Astrocyte of the spinal cord (primary cell): ENCODE measurements at regions not wholly inside any gene's neighbourhood (a gene's known extent, or its start where the extent isn't known, plus 50 kb on each side); places are given as distances from the start of the nearest gene placed in this dataset.

Source experiments
- DNase-seq: peaks from one replicate; pipeline ENCODE4 v3.0.0; 2011; ENCODE audit warnings: low read depth, low spot score
- H3K4me3 ChIP-seq: 2 replicates; pipeline ENCODE4 v1.5.1; 2011; ENCODE audit warnings: low read depth, mild to moderate bottlenecking, low read length, moderate library complexity
- CTCF ChIP-seq: IDR thresholded peaks from 2 replicates; pipeline ENCODE4 v1.5.1; 2012; ENCODE audit warnings: low read depth, mild to moderate bottlenecking, low read length, inconsistent platforms
- in situ Hi-C: cut with HindIII; loops from 2 replicates; pipeline ENCODE4 v1.10.0; 2017; ENCODE audit warnings: low sequenced_read_pairs

GRCh38 chr12:85369365-85370154 is 89.5 kb downstream of the ALX1 start:
- peak; percentile 24 for DNase-seq
- TF ChIP-seq CTCF: no peak
- in situ Hi-C loops: no loop called here
- no peak overlapping the region for H3K4me3 ChIP-seq

GRCh38 chr12:85373045-85373444 is 93.0 kb downstream of the ALX1 start:
- in situ Hi-C loops: no loop called here
- DNase-seq: no peak
- TF ChIP-seq CTCF: no peak
- no peak overlapping the region for H3K4me3 ChIP-seq

GRCh38 chr12:85374981-85375380 is 95.0 kb downstream of the ALX1 start:
- in situ Hi-C loops: no loop called here
- no peak for DNase-seq
- TF ChIP-seq CTCF: no peak
- H3K4me3 ChIP-seq: no peak overlapping the region

- in situ Hi-C loops: no loop called here
- no peak overlapping the region for H3K4me3 ChIP-seq
- no peak for TF ChIP-seq CTCF
- DNase-seq: no peak
These were observed 105.4 kb downstream of the ALX1 start for GRCh38 chr12:85385406-85385805.

- H3K4me3 ChIP-seq: no peak overlapping the region
- no peak for DNase-seq
- no peak for TF ChIP-seq CTCF
- in situ Hi-C loops: no loop called here
These were observed 110.2 kb downstream of the ALX1 start for GRCh38 chr12:85390266-85390665.

- no peak for TF ChIP-seq CTCF
- H3K4me3 ChIP-seq: no peak overlapping the region
- in situ Hi-C loops: no loop called here
- no peak for DNase-seq
These were observed 112.5 kb downstream of the ALX1 start for GRCh38 chr12:85392508-85392907.
